Right lobe of liver (tissue), 6 donors: ENCODE measurements at regions not wholly inside any gene's neighbourhood (a gene's known extent, or its start where the extent isn't known, plus 50 kb on each side); places are given as distances from the start of the nearest gene placed in this dataset.

Source experiments
- ATAC-seq, 4 donors: fragments of 200-7000 bp; cut with Tn5 transposase; one replicate each; pipeline ENCODE4 v1.9.1; 2020; ENCODE audit warnings: mild to moderate bottlenecking in 4 of 4, moderate library complexity in 4 of 4
- DNase-seq, 3 donors: peaks; one replicate each; pipeline ENCODE4 v3.0.0-alpha.2; 2020
- H3K27ac ChIP-seq, 3 donors: fragments of 200-600 bp; one replicate each; pipeline ENCODE4 v1.8.0; 2022
- H3K27me3 ChIP-seq, 2 donors: fragments of 200-600 bp; one replicate each; pipeline ENCODE4 v1.8.0; 2022
- H3K36me3 ChIP-seq, 4 donors: fragments of 200-600 bp; sonication (generic) in 1 of 4; one replicate each; pipeline versions ENCODE4 v1.5.1 to v1.8.0; 2017 to 2022; ENCODE audit warnings: control low read depth in 1 of 4
- H3K4me1 ChIP-seq, 4 donors: fragments of 200-600 bp; sonication (generic) in 1 of 4; one replicate each; pipeline versions ENCODE4 v1.5.1 to v1.8.0; 2017 to 2022; ENCODE audit warnings: control low read depth in 1 of 4
- H3K4me3 ChIP-seq, 3 donors: fragments of 200-600 bp; one replicate each; pipeline ENCODE4 v1.8.0; 2022
- H3K9me3 ChIP-seq, 4 donors: fragments of 200-600 bp; sonication (generic) in 1 of 4; one replicate each; pipeline versions ENCODE4 v1.5.1 to v1.8.0; 2017 to 2022; ENCODE audit warnings: control low read depth in 1 of 4
- CTCF ChIP-seq, 4 donors: fragments of 200-600 bp in 3 of 4; fragments of 450-650 bp in 1 of 4; IDR thresholded peaks; one replicate each; pipeline versions ENCODE4 v1.5.1 to v1.8.0; 2016 to 2022; ENCODE audit warnings: antibody characterized with exemption in 4 of 4, mild to moderate bottlenecking in 2 of 4
- POLR2A ChIP-seq: fragments of 450-650 bp; IDR thresholded peaks from one replicate; pipeline ENCODE4 v1.6.1; 2017; ENCODE audit warnings: antibody characterized with exemption, mild to moderate bottlenecking
- WGBS: methylation state at CpG from one replicate; pipeline ENCODE4 v1.1.6; 2018; ENCODE audit warnings: low coverage, low lambda C conversion rate; ENCODE audit not compliant: insufficient coverage; ENCODE audit errors: missing lambda C conversion rate; 5-methylcytosine and 5-hydroxymethylcytosine counted together
- intact Hi-C, 2 donors: fragments of 100-400 bp; cut with DNase I; formaldehyde crosslinking; loops; one replicate each; pipeline versions ENCODE4 v1.11.2 to v1.14.1; 2022
- donor health status: DM: no; HTN: yes; CAD: no.
- donor health status: DM: no; HTN: no; CAD: no.
- donor health status: DM: no; HTN: no; CAD: no.
- donor health status: DM: no; HTN: yes; CAD: no.
- donor health status: DM: no; HTN: yes; CAD: no.

- TF ChIP-seq POLR2A, result no peak
- no peak for TF ChIP-seq CTCF (IDR thresholded peaks at IDR 0.05)
- no peaks in the 10 kb centered on the region for H3K9me3 ChIP-seq
- H3K27ac ChIP-seq, result no peak overlapping the region
- intact Hi-C loops, result no loop called here
- no peak for ATAC-seq
- no peaks in the 10 kb centered on the region for H3K4me1 ChIP-seq
- no peaks in the 10 kb centered on the region for H3K36me3 ChIP-seq
- no peak overlapping the region for H3K4me3 ChIP-seq
- 20% methylated on average over 1 of the region's 11 CpGs for WGBS
- DNase-seq, result no peak
- no peaks in the 10 kb centered on the region for H3K27me3 ChIP-seq
These were observed 59.6 kb upstream of the GATA5 start for GRCh38 chr20:62535282-62535811.

DNA sequence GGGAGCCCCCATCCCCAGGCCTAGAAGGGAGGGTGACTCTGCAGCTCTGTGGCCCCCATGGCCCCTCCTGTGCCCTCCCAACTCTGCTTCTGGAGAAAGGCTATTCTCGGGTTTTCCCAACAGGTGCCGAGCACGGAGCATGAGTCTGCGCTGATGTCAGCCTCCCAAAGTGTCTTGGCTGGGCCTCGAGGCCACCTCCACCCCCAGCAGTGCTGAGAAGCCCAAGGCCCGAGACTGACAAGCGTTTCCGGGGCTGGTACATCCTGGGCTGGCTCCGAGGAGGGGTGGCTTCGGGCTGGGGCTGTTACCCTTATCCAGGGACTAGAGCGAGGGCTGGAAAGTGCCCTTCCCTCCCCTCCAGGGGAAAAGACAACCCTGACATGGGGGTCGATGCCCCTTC is 60.2 kb upstream of the GATA5 start:
- Histone ChIP-seq H3K27me3 (no peaks in the 10 kb centered on the region), H3K36me3 (no peaks in the 10 kb centered on the region), H3K4me1 (no peaks in the 10 kb centered on the region), H3K9me3 (no peaks in the 10 kb centered on the region), H3K27ac (no peak overlapping the region), H3K4me3 (no peak overlapping the region)
- WGBS, result 70% methylated on average over 2 of the region's 12 CpGs
- intact Hi-C loops, result no loop called here
- ATAC-seq (no peak), DNase-seq (no peak)
- no peak for TF ChIP-seq POLR2A
- no peak for TF ChIP-seq CTCF (IDR thresholded peaks at IDR 0.05)

DNA sequence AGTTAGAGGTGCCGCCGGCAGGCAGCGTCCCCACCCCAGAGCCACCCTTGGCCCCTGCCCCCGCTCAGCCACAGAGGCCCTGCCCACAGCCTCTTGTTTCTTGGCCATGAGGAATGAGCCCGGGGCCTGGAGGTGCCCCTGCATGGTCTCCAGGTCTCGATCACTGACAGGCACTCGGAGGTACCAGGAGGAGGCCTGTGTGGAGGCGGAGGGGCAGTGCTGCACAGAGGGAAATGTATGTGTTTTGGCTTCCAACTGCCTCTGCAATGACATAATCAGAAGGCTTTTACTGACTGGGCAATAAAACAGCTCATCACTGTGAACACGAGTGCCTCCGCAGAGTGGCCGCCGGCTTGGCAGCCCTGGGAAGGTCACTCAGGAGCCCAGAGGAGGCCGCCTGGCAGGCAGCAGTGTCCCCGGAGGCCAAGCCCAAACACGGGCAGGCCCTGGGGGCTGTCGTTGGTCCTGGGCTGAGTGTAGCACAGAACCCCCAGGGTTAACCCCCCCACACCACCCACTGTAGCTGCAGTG is 61.1 kb upstream of the GATA5 start:
- Histone ChIP-seq H3K9me3 (no peaks in the 10 kb centered on the region), H3K27me3 (no peaks in the 10 kb centered on the region), H3K27ac (no peak overlapping the region), H3K36me3 (no peaks in the 10 kb centered on the region), H3K4me3 (no peak overlapping the region), H3K4me1 (no peaks in the 10 kb centered on the region)
- TF ChIP-seq CTCF (IDR thresholded peaks at IDR 0.05) (no peak), POLR2A (no peak)
- DNase-seq (no peak), ATAC-seq (no peak)
- intact Hi-C loops, result no loop called here
- 74% methylated on average over 6 of the region's 16 CpGs for WGBS

GRCh38 chr20:62537649-62538292 is 62.0 kb upstream of the GATA5 start:
- intact Hi-C loops, result no loop called here
- WGBS, result 81% methylated on average over 5 of the region's 28 CpGs
- H3K27ac ChIP-seq, result no peak overlapping the region

More at GRCh38 chr20:62537649-62538292, 62.0 kb upstream of the GATA5 start:
- H3K4me1 ChIP-seq, result no peaks in the 10 kb centered on the region
- H3K9me3 ChIP-seq, result no peaks in the 10 kb centered on the region
- DNase-seq, result no peak
- H3K4me3 ChIP-seq, result no peak overlapping the region
- H3K36me3 ChIP-seq, result no peaks in the 10 kb centered on the region
- TF ChIP-seq POLR2A, result no peak
- no peak for TF ChIP-seq CTCF (IDR thresholded peaks at IDR 0.05)
- no peak for ATAC-seq
- no peaks in the 10 kb centered on the region for H3K27me3 ChIP-seq
